GM18508 (cell line): ENCODE measurements at regions not wholly inside any gene's neighbourhood (a gene's known extent, or its start where the extent isn't known, plus 50 kb on each side); places are given as distances from the start of the nearest gene placed in this dataset.

ENCODE experiments used
- ATAC-seq: cut with Tn5 transposase; IDR thresholded peaks from one replicate; pipeline ENCODE4 v1.9.1; 2021; ENCODE audit warnings: moderate number of reproducible peaks; ENCODE audit not compliant: insufficient read depth, unreplicated experiment

- no peak for ATAC-seq
These were observed 207.1 kb downstream of the ICE1 start for GRCh38 chr5:5629607-5629978.

DNA sequence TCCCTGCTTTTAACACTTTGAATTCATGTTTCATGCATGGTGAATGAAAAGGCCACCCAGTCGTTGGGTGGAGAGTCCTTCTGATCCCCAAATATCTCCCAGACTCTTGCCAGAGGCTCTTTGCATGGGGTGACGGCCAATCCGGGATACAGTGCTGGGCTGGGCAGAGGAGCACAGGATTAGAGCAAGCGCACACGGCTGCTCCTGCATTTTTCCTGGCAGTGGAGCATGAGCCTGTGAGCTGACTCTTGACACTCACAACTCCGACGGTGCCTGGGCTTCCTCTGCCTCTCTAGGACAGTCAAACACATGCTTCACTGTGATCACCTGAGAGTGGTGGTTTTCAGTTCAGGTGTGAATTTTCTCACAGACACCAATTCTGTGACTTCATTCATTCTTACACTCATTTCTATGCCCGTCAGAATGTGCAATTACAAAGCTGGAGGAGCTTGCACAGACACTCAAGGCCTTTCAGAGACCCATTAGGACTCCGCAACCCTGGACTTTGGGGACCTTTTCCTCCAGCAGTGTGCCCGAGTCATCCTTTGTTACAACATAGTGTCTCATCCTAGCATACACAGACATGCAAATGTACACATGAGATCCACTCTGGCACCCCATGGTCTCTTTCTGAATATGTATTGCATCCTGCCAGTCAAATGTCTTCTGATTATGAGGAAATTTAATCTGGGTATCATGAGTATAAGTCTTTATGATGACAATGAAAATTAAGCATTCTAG is 206.6 kb downstream of the ICE1 start:
- no peak for ATAC-seq

GRCh38 chr5:5626412-5626811 is 203.9 kb downstream of the ICE1 start:
- no peak for ATAC-seq

DNA sequence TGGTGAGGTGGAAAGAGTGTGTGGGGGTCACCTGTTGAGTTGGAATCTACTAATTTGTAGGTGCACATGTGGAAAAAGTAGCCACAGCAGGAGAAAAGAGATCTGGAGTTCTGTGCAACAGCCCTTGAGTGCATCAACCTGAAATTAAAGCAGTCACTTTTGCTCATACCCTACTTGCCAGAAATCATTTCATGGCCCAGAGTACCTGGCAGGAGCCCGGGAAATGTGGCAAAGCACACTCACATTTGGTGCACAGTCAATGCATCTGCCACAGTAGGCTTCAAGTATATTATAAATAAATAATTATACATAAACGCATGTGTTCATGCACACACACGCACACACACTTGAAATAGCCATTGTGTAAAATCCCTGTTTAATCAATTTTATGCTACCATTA is 203.0 kb downstream of the ICE1 start:
- no peak for ATAC-seq

- no peak for ATAC-seq
These were observed 200.9 kb downstream of the ICE1 start for GRCh38 chr5:5623397-5623796.

DNA sequence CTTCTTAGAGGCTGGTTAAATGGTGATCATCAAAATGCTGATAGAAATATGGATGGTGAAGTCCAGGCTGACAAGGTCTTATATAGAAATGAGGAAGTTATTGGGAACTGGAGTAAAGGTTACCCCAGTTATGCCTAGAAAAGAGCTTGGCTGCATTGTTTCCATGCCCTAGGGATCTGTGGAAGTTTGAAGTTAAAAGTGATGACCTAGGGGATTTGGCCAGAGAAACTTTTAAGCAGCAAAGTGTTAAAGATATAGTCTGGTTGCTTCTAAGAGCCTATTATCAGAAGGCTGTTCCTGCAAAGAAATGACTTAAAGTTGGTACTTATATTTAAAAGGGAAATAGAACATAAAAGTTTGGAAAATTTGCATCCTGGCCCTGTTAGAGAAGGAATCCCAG is 200.3 kb downstream of the ICE1 start:
- no peak for ATAC-seq

GRCh38 chr5:5619546-5619945 is 197.1 kb downstream of the ICE1 start:
- ATAC-seq, result no peak

- no peak for ATAC-seq
These were observed 194.5 kb downstream of the ICE1 start for GRCh38 chr5:5617024-5617423.

GRCh38 chr5:5616247-5616895 is 193.9 kb downstream of the ICE1 start:
- ATAC-seq, result no peak

GRCh38 chr5:5615569-5615968 is 193.1 kb downstream of the ICE1 start:
- ATAC-seq, result no peak

DNA sequence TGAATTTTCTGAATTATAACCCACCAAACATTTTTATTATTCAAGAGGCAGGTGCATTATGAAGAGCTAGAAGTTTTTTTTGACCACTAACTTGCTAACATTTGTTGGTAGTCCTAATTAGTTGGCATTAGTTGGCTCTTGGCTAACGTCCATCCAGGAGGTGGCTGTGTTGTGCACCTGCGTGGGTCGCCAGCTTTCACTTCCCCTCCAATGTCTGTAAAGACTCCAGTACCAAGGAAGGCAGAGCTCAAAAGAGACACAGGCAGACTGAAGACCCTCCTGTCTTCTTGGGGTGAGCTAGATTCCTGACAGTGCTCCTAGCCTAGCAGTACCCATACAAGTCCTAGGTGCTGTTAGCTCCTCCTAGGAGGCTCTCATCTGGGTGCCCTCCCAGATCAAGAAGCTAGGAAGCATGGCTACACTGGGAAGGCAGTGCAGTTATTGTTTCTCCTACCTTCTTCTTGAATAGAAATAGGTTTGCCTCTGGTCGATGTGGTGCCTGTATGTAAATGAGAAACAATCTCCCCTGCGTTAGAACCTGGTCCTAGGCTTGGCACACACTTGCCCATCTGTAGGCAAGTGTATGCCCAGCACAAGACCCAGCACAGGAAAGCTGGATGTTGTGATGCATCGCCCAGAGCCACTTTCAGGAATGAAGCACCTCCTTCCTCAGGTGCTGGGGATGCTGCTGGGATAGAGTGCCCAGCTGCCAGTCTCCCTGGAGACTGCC is 190.9 kb downstream of the ICE1 start:
- no peak for ATAC-seq

DNA sequence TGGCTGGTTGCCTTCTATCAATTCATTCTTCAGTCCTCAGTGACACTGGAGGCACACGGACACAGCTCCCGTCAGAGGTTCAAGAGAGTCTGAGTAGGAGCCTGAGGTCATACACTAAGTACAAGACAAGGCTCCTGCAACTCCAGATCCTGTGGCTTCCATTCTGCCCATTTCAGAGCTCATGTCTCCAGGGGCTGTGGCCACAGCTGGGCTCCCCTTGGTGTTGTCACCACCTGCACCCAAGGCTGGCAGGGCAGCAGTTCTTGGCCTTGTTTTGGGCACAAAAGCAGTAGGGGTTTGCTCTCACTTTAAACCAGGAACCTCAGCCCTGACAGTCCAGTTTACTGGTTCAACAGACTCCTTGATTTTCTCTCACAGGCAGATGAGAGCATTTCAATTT is 189.6 kb downstream of the ICE1 start:
- no peak for ATAC-seq

DNA sequence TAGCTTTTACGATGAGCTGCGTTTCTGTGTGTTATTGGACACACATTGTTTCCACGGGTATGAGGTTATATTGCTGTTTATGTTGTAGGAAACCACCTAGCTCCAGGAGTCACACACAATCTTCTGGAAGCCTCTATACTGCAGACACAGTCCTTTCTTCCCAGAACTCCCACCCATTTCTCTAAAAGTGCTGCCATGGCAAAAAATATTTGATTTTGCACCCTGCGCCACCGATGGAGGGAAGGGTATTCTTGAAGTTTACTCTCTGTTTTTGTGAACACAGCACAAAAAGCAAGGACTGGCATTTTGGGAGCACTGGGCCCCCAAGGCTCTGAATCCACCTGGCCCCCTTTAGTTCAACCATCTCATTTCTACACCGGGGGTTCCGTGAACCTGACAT is 187.5 kb downstream of the ICE1 start:
- ATAC-seq, result no peak

DNA sequence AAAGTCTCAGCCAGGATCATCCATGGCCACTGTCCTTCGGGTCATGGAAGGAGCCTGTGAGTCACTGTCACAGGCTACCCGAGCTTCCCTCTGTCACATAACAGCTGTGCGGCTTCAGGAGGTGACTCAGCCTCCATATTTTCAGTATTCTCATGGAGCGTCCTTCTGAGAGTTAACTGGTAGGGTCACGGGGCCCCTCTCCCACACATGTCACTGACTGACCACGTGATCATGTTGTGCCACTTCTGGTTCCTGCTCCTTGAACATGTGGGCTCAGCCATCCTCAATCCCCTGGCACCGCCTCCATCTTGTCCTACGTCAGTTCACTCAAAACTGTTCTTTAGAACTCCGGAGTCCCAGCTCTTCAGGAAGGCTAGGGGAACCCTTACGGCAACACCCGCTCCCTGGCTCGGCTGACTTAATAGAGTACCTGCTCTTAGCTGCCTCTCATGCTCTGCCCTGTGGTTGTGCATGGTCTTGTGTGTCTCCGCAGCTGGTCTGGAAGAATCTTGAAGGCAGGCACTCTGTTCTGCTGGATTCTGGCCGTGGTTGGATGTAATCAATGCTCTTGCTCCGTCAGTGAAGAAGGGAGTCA is 182.8 kb downstream of the ICE1 start:
- no peak for ATAC-seq

DNA sequence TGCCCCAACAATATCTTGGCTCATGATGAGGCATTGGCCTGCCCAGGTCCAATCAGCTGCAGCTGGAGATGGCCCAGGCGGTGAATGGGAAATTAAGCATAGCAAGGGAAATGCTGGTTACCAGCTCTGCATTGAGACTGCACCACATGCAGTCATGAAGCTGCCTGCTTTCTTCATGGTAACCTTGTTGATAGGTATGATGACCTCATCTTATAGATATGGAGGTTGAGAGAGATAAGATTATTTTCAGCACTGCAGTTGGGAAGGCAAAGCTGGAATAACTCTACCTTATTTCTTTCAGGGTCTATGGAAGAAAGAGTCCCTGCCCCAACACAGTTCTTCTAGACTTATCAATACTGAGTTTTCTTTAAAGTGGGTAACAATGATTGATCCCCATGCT is 180.1 kb downstream of the ICE1 start:
- ATAC-seq, result no peak

GRCh38 chr5:5598547-5599113 is 176.2 kb downstream of the ICE1 start:
- no peak for ATAC-seq

- no peak for ATAC-seq
These were observed 170.9 kb downstream of the ICE1 start for GRCh38 chr5:5593391-5593790.

DNA sequence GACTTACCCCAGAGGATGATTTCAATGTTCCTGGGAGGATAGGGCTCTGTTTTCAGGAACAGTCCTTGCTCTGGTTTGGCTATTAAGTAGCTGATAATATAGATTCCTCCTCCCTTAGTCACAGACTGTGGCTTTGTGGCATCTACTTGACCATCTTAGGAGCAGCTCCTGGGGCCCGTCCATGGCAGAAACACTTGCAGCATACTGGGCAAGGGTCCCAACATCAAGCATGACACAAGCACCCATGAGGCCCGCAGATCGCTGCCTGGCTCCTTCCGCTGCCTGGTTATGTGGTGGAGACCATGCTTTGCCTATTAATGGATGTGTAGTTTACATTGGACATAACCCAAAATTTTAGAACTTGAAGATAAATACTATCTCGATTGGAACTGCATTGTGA is 170.1 kb downstream of the ICE1 start:
- ATAC-seq, result no peak

GRCh38 chr5:5591567-5591966 is 169.1 kb downstream of the ICE1 start:
- no peak for ATAC-seq

DNA sequence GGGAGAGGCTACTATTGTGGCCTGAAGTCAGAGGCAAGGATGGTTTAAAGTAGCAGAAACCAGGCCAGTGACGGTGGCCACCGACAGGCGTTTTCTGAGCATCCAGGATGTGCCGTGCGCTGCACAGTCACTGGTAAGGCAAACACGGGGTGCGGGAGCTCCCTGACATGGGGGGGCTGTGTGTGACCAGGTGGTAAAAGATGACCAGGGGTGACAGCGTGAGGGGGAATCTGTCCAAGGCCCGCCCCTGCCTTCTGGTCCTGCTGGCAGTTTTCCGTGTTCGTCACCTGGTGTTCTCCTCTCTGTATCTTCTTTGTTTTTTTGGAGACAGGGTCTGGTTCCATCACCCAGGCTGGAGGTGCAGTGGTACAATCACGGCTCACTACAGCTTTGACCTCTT is 167.4 kb downstream of the ICE1 start:
- no peak for ATAC-seq
